Endothelial cell (in vitro differentiated cells): ENCODE measurements at regions not wholly inside any gene's neighbourhood (a gene's known extent, or its start where the extent isn't known, plus 50 kb on each side); places are given as distances from the start of the nearest gene placed in this dataset.

Experiments used
- DNase-seq: peaks from one replicate; pipeline ENCODE4 v3.0.0; 2021; ENCODE audit warnings: low spot score
- H3K27ac Mint-ChIP-seq: one replicate; pipeline ENCODE4 v1.8.0; 2021; ENCODE audit warnings: mixed read lengths, inconsistent platforms; ENCODE audit not compliant: unreplicated experiment
- H3K27me3 Mint-ChIP-seq: one replicate; pipeline ENCODE4 v1.8.0; 2021; ENCODE audit warnings: mild to moderate bottlenecking, moderate library complexity, mixed read lengths, inconsistent platforms; ENCODE audit not compliant: unreplicated experiment
- H3K36me3 Mint-ChIP-seq: one replicate; pipeline ENCODE4 v1.8.0; 2021; ENCODE audit warnings: mild to moderate bottlenecking, low read depth, mixed read lengths, inconsistent platforms; ENCODE audit not compliant: unreplicated experiment
- H3K4me1 Mint-ChIP-seq: one replicate; pipeline ENCODE4 v1.8.0; 2021; ENCODE audit warnings: mild to moderate bottlenecking, mixed read lengths, inconsistent platforms; ENCODE audit not compliant: unreplicated experiment
- H3K4me3 Mint-ChIP-seq: one replicate; pipeline ENCODE4 v1.8.0; 2021; ENCODE audit warnings: mild to moderate bottlenecking, mixed read lengths, inconsistent platforms; ENCODE audit not compliant: unreplicated experiment
- H3K9me3 Mint-ChIP-seq: one replicate; pipeline ENCODE4 v1.8.0; 2021; ENCODE audit warnings: mixed read lengths, inconsistent platforms; ENCODE audit not compliant: unreplicated experiment
- TF ChIP-seq, protein P1 (sequence below): fragments of 200-600 bp; sonication (generic); IDR thresholded peaks from one replicate; pipeline ENCODE4 v1.5.0; 2021; ENCODE audit warnings: antibody characterized with exemption; ENCODE audit not compliant: unreplicated experiment

DNA sequence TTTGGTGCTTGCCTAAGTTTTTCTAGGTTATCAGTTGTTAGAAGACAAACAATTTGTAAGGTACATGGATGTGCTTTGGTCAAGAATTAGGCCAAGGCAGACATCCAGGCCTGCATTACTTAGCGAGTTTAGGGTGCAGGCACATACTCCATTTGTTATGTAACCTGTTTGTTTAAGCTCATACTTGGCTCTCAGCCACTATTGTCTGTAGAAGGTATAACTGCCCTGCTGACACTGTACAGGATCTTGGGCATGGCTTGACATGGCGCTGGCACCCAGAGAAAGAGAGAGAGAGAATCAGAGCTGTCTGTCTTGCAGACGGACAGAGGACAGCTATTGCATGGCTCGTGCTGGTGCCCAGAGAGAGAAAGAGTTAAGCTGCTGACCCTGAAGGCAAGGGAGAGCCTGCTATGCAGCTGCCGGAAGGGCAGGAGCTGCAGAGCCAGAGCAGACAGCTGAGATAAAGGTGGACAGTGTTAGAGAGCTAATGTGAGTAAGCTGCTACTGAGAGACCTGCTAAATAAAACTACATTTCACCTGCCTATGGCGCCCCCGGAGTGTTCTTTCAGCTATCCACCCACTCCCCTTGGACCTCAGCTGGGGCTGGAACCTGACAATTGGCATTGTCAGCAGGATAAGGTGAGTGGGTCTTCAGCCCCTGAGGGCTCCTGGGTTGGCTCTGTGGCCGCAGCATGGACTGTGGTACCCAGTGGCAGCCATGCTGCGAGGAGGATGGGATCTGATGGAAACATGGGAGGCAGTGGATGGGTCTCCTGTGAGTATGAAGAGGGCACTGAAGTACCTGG is 120.9 kb upstream of the TMEM106B start:
- H3K27me3 Mint-ChIP-seq: no peaks in the 10 kb centered on the region
- TF ChIP-seq, protein P1, sequence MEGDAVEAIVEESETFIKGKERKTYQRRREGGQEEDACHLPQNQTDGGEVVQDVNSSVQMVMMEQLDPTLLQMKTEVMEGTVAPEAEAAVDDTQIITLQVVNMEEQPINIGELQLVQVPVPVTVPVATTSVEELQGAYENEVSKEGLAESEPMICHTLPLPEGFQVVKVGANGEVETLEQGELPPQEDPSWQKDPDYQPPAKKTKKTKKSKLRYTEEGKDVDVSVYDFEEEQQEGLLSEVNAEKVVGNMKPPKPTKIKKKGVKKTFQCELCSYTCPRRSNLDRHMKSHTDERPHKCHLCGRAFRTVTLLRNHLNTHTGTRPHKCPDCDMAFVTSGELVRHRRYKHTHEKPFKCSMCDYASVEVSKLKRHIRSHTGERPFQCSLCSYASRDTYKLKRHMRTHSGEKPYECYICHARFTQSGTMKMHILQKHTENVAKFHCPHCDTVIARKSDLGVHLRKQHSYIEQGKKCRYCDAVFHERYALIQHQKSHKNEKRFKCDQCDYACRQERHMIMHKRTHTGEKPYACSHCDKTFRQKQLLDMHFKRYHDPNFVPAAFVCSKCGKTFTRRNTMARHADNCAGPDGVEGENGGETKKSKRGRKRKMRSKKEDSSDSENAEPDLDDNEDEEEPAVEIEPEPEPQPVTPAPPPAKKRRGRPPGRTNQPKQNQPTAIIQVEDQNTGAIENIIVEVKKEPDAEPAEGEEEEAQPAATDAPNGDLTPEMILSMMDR: no peak
- H3K36me3 Mint-ChIP-seq: no peaks in the 10 kb centered on the region
- DNase-seq: no peak
- no peak overlapping the region for H3K4me3 Mint-ChIP-seq
- no peaks in the 10 kb centered on the region for H3K9me3 Mint-ChIP-seq
- no peaks in the 10 kb centered on the region for H3K4me1 Mint-ChIP-seq
- no peak overlapping the region for H3K27ac Mint-ChIP-seq

DNA sequence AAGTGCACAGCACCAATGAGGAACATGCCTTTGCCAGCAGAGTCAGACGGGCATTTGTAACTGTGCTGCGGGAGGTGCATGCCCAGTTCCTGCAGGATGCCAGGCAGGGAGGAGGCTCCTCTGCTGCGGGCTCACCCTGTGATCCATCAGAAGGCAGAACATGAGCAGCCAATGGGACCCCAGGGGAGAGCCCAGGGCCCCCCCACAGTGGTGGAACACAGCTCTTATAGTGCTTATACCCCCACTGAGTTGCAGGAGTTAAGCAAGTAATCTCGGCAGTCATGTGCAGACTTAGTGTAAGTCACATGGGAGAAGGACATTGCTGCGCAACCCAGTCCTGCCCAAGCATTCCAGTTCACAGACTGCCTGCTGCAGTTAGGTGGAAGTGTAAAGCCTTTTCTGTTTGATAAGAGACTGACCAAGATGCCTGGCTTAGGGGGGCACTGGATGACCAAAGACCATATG is 120.3 kb upstream of the TMEM106B start:
- Mint-ChIP-seq H3K27me3 (no peaks in the 10 kb centered on the region), H3K36me3 (no peaks in the 10 kb centered on the region), H3K4me1 (no peaks in the 10 kb centered on the region), H3K27ac (no peak overlapping the region), H3K9me3 (no peaks in the 10 kb centered on the region), H3K4me3 (no peak overlapping the region)
- TF ChIP-seq, protein P1: no peak
- DNase-seq: no peak

DNA sequence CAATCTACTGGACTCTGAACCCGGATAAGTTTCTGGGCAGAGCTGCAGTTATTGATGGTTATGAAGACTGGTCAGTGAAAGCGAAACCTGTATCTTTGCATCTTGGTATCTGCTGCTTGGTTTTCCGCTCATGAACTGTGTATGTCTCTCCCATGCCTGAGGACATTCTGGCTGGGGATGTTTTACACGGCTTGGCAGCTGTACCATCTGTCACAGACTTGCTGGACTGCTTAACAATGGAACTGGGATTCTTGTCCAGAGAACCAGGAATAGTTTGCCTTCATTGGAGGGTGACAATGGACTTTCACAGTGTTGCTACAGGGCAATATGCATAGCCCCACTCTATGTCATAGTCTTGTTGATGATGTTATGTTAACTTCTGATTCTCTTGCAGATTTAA is 119.9 kb upstream of the TMEM106B start:
- H3K27me3 Mint-ChIP-seq: no peaks in the 10 kb centered on the region
- no peak for DNase-seq

DNA sequence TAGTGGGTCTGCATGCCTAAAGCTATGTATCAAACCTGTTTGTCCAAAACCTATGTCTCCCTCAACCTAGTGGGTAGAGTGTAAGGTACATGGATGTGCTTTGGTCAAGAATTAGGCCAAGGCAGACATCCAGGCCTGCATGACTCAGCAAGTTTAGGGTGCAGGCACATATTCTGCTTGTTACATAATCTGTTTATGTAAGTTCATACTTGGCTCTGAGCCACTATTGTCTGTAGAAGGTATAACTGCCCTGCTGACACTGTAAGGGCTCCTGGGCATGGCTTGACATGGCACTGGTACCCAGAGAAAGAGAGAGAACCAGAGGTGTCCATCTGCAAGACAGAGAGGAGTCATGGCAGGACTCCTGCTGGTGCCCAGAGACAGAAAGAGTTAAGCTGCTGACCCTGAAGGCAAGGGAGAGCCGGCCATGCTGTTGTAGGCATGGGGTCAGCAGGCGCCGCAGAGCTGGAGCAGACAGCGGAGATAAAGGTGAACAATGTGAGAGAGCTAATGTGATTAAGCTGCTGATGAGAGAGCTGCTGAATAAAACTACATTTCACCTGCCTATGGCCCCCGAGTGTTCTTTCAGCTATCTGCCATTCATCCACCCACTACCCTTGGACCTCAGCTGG is 118.5 kb upstream of the TMEM106B start:
- Mint-ChIP-seq H3K4me1 (no peaks in the 10 kb centered on the region), H3K27ac (no peak overlapping the region), H3K36me3 (no peaks in the 10 kb centered on the region), H3K9me3 (no peaks in the 10 kb centered on the region), H3K27me3 (no peaks in the 10 kb centered on the region), H3K4me3 (no peak overlapping the region)
- no peak for DNase-seq
- TF ChIP-seq, protein P1: no peak

More for the DNA sequence above, 119.9 kb upstream of the TMEM106B start:
- Mint-ChIP-seq H3K9me3 (no peaks in the 10 kb centered on the region), H3K36me3 (no peaks in the 10 kb centered on the region), H3K4me3 (no peak overlapping the region), H3K4me1 (no peaks in the 10 kb centered on the region), H3K27ac (no peak overlapping the region)
- TF ChIP-seq, protein P1: no peak

DNA sequence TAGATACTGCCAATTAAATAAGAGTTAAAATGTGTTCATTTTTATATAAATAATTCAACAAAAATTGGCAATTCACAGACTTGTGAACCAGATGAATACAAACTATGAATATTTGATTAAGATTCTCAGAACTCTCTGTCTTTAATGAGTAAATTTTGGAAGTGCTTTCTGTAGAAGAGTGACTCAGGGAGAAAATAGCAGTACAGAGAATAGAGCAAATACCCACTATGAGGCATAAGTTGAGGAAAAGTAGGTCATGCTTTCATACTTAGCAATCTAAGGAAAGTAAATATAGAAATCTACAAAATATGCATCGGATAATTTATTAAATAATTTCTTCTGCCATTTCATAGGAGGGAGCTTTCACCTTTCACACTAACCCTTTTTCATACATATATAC is 117.7 kb upstream of the TMEM106B start:
- H3K4me1 Mint-ChIP-seq: no peaks in the 10 kb centered on the region
- no peaks in the 10 kb centered on the region for H3K27me3 Mint-ChIP-seq
- no peak overlapping the region for H3K4me3 Mint-ChIP-seq
- H3K9me3 Mint-ChIP-seq: no peaks in the 10 kb centered on the region
- H3K27ac Mint-ChIP-seq: no peak overlapping the region
- TF ChIP-seq, protein P1: no peak
- H3K36me3 Mint-ChIP-seq: no peaks in the 10 kb centered on the region
- no peak for DNase-seq
